GM12878 (cell line): ENCODE measurements at regions not wholly inside any gene's neighbourhood (a gene's known extent, or its start where the extent isn't known, plus 50 kb on each side); places are given as distances from the start of the nearest gene placed in this dataset.

Source experiments
- ATAC-seq: fragments of 200-7000 bp; cut with Tn5 transposase; 3 replicates; pipeline ENCODE4 v1.9.1; 2020; ENCODE audit warnings: mild to moderate bottlenecking, moderate library complexity
- BruUV-seq: library from RNA; stranded (reverse); fragments of 400-500 nt; replicated peaks from 2 replicates; lab custom pipeline; 2021; lab: Mats Ljungman, UMichigan
- CTCF ChIA-PET: fragments of 300-600 bp; sonication (Branson Sonifier 250); formaldehyde crosslinking; extraction: SDS; loops from one replicate; lab custom pipeline; 2021; ENCODE audit warnings: inconsistent platforms; lab: Yijun Ruan, JAX
- POLR2A ChIA-PET: fragments of 350-600 bp; formaldehyde crosslinking; extraction: SDS; loops from one replicate; lab custom pipeline; 2021; ENCODE audit warnings: inconsistent platforms; lab: Charles Lee
- RAD21 ChIA-PET: fragments of 300-600 bp; sonication (Branson Sonifier 250); formaldehyde crosslinking; loops from one replicate; lab custom pipeline; 2023; ENCODE audit warnings: antibody characterized with exemption; ENCODE audit not compliant: unreplicated experiment; lab: Charles Lee
- SMC1A ChIA-PET: fragments of 300-600 bp; sonication (Branson Sonifier 250); formaldehyde crosslinking; loops from one replicate; lab custom pipeline; 2023; ENCODE audit not compliant: unreplicated experiment, uncharacterized antibody; lab: Charles Lee
- DNase-seq: peaks from one replicate; pipeline ENCODE4 v3.0.0-alpha.2; 2011; ENCODE audit warnings: low read depth, low spot score
- FAIRE-seq: peaks from 3 replicates; lab custom pipeline; 2011; peaks lifted over from hg19 to GRCh38; lab: Jason Lieb, UNC
- H2AFZ ChIP-seq: 2 replicates; pipeline ENCODE4 v1.6.0; 2011; ENCODE audit warnings: low read depth, low read length, control low read depth; ENCODE audit not compliant: control insufficient read depth
- H3K27ac ChIP-seq: 2 replicates; pipeline ENCODE4 v1.5.1; 2011; ENCODE audit warnings: control low read depth; ENCODE audit not compliant: control insufficient read depth, insufficient read depth
- H3K27me3 ChIP-seq, 2 experiments: replicated peaks in 1 of 2; 2 replicates each; pipeline versions ENCODE4 v1.6.0 to v1.6.1; 2011; ENCODE audit warnings: low read length in 1 of 2; ENCODE audit not compliant: control insufficient read depth in 2 of 2, insufficient read depth in 2 of 2
- H3K36me3 ChIP-seq, 2 experiments: 2 replicates each; pipeline ENCODE4 v1.5.1; 2011; ENCODE audit warnings: low read length in 1 of 2; ENCODE audit not compliant: control insufficient read depth in 2 of 2, insufficient read depth in 2 of 2
- H3K4me1 ChIP-seq: 2 replicates; pipeline ENCODE4 v1.6.1; 2011; ENCODE audit warnings: mild to moderate bottlenecking, low read length, moderate library complexity, mixed read lengths; ENCODE audit not compliant: control insufficient read depth, insufficient read depth
- H3K4me2 ChIP-seq: 2 replicates; pipeline ENCODE4 v1.6.0; 2011; ENCODE audit warnings: control low read depth; ENCODE audit not compliant: control insufficient read depth, insufficient read depth
- H3K4me3 ChIP-seq: fragments of 200-600 bp; sonication (generic); 2 replicates; pipeline ENCODE4 v1.5.1; 2016
- H3K79me2 ChIP-seq: 2 replicates; pipeline ENCODE4 v1.6.0; 2011; ENCODE audit warnings: low read length; ENCODE audit not compliant: control insufficient read depth, insufficient read depth
- H3K9ac ChIP-seq: 2 replicates; pipeline ENCODE4 v1.8.0; 2011; ENCODE audit warnings: low read length, control low read depth, mixed read lengths; ENCODE audit not compliant: control insufficient read depth, insufficient read depth
- H3K9me3 ChIP-seq: replicated peaks from 3 replicates; pipeline ENCODE4 v1.5.1; 2011; ENCODE audit warnings: mild to moderate bottlenecking, low read length; ENCODE audit not compliant: control insufficient read depth, insufficient read depth
- H4K20me1 ChIP-seq: 2 replicates; pipeline ENCODE4 v1.6.0; 2011; ENCODE audit not compliant: control insufficient read depth, insufficient read depth
- IKZF2 ChIP-seq, 2 experiments: fragments of 450-650 bp; IDR thresholded peaks; 2 replicates each; pipeline ENCODE4 v1.6.1; 2017; ENCODE audit warnings: mild to moderate bottlenecking in 2 of 2, moderate library complexity in 2 of 2
- KLF5 ChIP-seq: fragments of 450-650 bp; IDR thresholded peaks from 2 replicates; pipeline ENCODE4 v1.6.1; 2014; ENCODE audit warnings: mild to moderate bottlenecking; ENCODE audit not compliant: partially characterized antibody
- MXI1 ChIP-seq: fragments of 150-350 bp; IDR thresholded peaks from 2 replicates; pipeline ENCODE4 v1.6.1; 2011; ENCODE audit warnings: low read depth, mild to moderate bottlenecking, inconsistent platforms, low read length, improper control_type of control experiment
- SIX5 ChIP-seq: IDR thresholded peaks from 2 replicates; pipeline ENCODE4 v1.6.1; 2011; ENCODE audit warnings: mild to moderate bottlenecking, low read depth, low read length, moderate library complexity; ENCODE audit not compliant: severe bottlenecking
- SREBF1 ChIP-seq: IDR thresholded peaks from 2 replicates; pipeline ENCODE4 v1.6.1; 2012; ENCODE audit warnings: mild to moderate bottlenecking, low read length
- TBL1XR1 ChIP-seq: IDR thresholded peaks from 2 replicates; pipeline ENCODE4 v1.6.1; 2012; ENCODE audit warnings: low read depth, low read length, improper control_type of control experiment
- WGBS: methylation state at CpG from one replicate; pipeline ENCODE4 v1.1.6; 2016; ENCODE audit warnings: low lambda C conversion rate; ENCODE audit not compliant: insufficient replicate concordance, insufficient coverage; ENCODE audit errors: missing lambda C conversion rate; 5-methylcytosine and 5-hydroxymethylcytosine counted together
- in situ Hi-C: fragments of 300-500 bp; cut with MboI; formaldehyde crosslinking; loops from 9 replicates; pipeline ENCODE4 v1.14.3; 2018; ENCODE audit warnings: mixed read lengths
- intact Hi-C: fragments of 100-400 bp; cut with micrococcal nuclease; formaldehyde crosslinking; loops from one replicate; pipeline ENCODE4 v1.14.2; 2022; ENCODE audit not compliant: unreplicated experiment
- TF ChIP-seq, protein P1 (sequence below): fragments of 150-350 bp; IDR thresholded peaks from 2 replicates; pipeline ENCODE4 v1.6.1; 2014; ENCODE audit warnings: mild to moderate bottlenecking, low read depth, low read length

DNA sequence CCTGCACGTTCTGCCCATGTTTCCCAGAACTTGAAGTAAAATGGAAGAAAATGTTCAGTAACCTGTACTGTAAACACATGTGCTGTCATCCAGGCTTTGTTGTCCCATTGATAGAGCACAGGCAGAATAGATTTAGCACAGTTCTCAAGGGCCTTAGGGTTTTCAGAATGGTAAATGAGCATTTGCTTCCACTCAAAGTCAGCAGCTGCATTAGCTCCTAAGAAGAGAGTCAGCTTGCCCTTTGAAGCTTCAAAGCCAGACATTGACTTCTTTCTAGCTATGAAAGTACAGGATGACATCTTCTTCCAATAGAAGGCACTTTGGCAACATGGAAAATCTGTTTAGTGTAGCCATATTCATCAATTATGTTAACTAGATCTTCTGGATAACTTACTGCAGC, 76.2 kb upstream of the TMEM108 start:
- H3K4me3 ChIP-seq = no peak overlapping the region
- H3K9me3 ChIP-seq = no peaks in the 10 kb centered on the region
- ChIA-PET POLR2A (no interaction called here), RAD21 (no interaction called here), SMC1A (no interaction called here), CTCF (no interaction called here)
- no peak overlapping the region for H2AFZ ChIP-seq
- no peak overlapping the region for H3K9ac ChIP-seq
- BruUV-seq = no TSS peak
- no peak for ATAC-seq
- no peaks in the 10 kb centered on the region for H3K79me2 ChIP-seq
- no peak for TF ChIP-seq KLF5
- TF ChIP-seq SIX5 = no peak
- no peak for TF ChIP-seq TBL1XR1
- no peak for TF ChIP-seq SREBF1
- H3K36me3 ChIP-seq = no peaks in the 10 kb centered on the region
- H4K20me1 ChIP-seq = no peaks in the 10 kb centered on the region
- no peaks in the 10 kb centered on the region for H3K27me3 ChIP-seq
- no peak overlapping the region for H3K4me2 ChIP-seq
- intact Hi-C loops = no loop called here
- no peak overlapping the region for H3K27ac ChIP-seq
- FAIRE-seq = no peak
- WGBS = 0% methylated on average over 1 of the region's 1 CpG
- no peaks in the 10 kb centered on the region for H3K4me1 ChIP-seq
- in situ Hi-C loops = no loop called here
- no peak for DNase-seq

DNA sequence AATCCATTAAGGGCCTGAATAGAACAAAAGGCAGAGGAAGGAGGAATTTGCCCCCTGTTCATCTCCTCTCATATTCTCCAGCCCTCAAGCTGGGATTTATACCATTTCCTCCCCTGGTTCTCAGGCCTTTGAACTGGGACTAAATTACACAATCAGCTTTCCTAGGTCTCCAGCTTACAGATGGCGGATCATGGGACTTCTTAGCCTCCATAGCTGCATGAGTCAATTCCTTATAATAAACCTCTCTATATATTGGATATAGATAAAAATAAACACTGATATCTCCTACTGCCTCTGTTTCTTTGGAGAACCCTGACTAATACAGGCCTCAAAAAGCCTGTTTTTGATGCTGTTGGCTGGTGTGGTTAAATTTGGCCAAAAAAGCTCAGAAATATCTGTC, 84.5 kb upstream of the TMEM108 start:
- Histone ChIP-seq H3K4me1 (no peaks in the 10 kb centered on the region), H3K4me3 (no peak overlapping the region), H3K9me3 (no peaks in the 10 kb centered on the region), H3K36me3 (no peaks in the 10 kb centered on the region), H3K79me2 (no peaks in the 10 kb centered on the region), H3K27ac (no peak overlapping the region), H3K4me2 (no peak overlapping the region), H4K20me1 (no peaks in the 10 kb centered on the region), H3K9ac (no peak overlapping the region), H2AFZ (no peak overlapping the region), H3K27me3 (no peaks in the 10 kb centered on the region; a peak in 1 of 4 replicates)
- ATAC-seq (no peak), FAIRE-seq (no peak), DNase-seq (no peak)
- RAD21 ChIA-PET = no interaction called here
- TF ChIP-seq IKZF2 (IDR thresholded peaks at IDR 0.05) (no peak), MXI1 (no peak)
- TF ChIP-seq, protein P1, sequence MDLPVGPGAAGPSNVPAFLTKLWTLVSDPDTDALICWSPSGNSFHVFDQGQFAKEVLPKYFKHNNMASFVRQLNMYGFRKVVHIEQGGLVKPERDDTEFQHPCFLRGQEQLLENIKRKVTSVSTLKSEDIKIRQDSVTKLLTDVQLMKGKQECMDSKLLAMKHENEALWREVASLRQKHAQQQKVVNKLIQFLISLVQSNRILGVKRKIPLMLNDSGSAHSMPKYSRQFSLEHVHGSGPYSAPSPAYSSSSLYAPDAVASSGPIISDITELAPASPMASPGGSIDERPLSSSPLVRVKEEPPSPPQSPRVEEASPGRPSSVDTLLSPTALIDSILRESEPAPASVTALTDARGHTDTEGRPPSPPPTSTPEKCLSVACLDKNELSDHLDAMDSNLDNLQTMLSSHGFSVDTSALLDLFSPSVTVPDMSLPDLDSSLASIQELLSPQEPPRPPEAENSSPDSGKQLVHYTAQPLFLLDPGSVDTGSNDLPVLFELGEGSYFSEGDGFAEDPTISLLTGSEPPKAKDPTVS = no peak
- CTCF ChIA-PET = no interaction called here
- 4% methylated on average over 1 of the region's 1 CpG for WGBS
- intact Hi-C loops (no loop called here), in situ Hi-C loops (no loop called here)
- POLR2A ChIA-PET = no interaction called here
- no TSS peak for BruUV-seq
- SMC1A ChIA-PET = no interaction called here
